Pancreas (tissue), 10 donors: ENCODE measurements at regions not wholly inside any gene's neighbourhood (a gene's known extent, or its start where the extent isn't known, plus 50 kb on each side); places are given as distances from the start of the nearest gene placed in this dataset.

ENCODE experiments used
- ATAC-seq, 4 donors: fragments of 200-7000 bp; cut with Tn5 transposase; one replicate each; pipeline versions ENCODE4 v1.8.0 to v1.9.1; 2020; ENCODE audit warnings: mild to moderate bottlenecking in 4 of 4, moderate library complexity in 4 of 4
- DNase-seq, 6 donors: peaks; one replicate each; pipeline ENCODE4 v3.0.0-alpha.2; 2020
- FAIRE-seq: peaks from 2 replicates; lab custom pipeline; 2012; peaks lifted over from hg19 to GRCh38; lab: Jason Lieb, UNC
- H3K27ac ChIP-seq, 4 donors: fragments of 200-600 bp; sonication (generic); 1 replicate in 3 of 4; 2 replicates in 1 of 4; pipeline versions ENCODE4 v1.5.0 to v1.8.0; 2020
- H3K27me3 ChIP-seq, 4 donors: fragments of 200-600 bp; one replicate each; pipeline ENCODE4 v1.8.0; 2021
- H3K36me3 ChIP-seq, 3 donors: fragments of 200-600 bp; sonication (generic) in 1 of 3; one replicate each; pipeline versions ENCODE4 v1.5.0 to v1.8.0; 2020 to 2021
- H3K4me1 ChIP-seq, 3 donors: fragments of 200-600 bp; one replicate each; pipeline ENCODE4 v1.8.0; 2021
- H3K4me3 ChIP-seq, 4 donors: fragments of 200-600 bp; sonication (generic) in 2 of 4; one replicate each; pipeline versions ENCODE4 v1.5.0 to v1.8.0; 2020 to 2021
- H3K9me3 ChIP-seq, 4 donors: fragments of 200-600 bp; one replicate each; pipeline ENCODE4 v1.8.0; 2021
- CTCF ChIP-seq, 4 donors: fragments of 200-600 bp; sonication (generic) in 3 of 4; IDR thresholded peaks; one replicate each; pipeline versions ENCODE4 v1.5.0 to v1.8.0; 2021; ENCODE audit warnings: antibody characterized with exemption in 4 of 4
- WGBS, 2 donors: extraction: QIAGEN DNeasy Blood & Tissue Kit; methylation state at CpG; one replicate each; pipeline ENCODE4 v1.1.7; 2013; 5-methylcytosine and 5-hydroxymethylcytosine counted together
- intact Hi-C, 3 donors: fragments of 100-400 bp; cut with DNase I; formaldehyde crosslinking; loops; one replicate each; pipeline versions ENCODE4 v1.11.1 to v1.14.2; 2022
- donor health status: healthy with polysubstance abuse.
- donor health status: DM: no; HTN: no; CAD: no; lungs with moderate emphysema.
- donor health status: DM: no; HTN: no; CAD: no.
- donor health status: control.
- donor health status: control.
- donor health status: Bipolar disorder and iron deficiency.
- donor health status: DM: yes; HTN: yes; CAD: no.
- donor health status: DM: no; HTN: no; CAD: no.
- donor health status: DM: no; HTN: no; CAD: no.
- donor health status: DM: yes; HTN: yes; CAD: no.

- Histone ChIP-seq H3K27ac (no peak overlapping the region), H3K9me3 (no peaks in the 10 kb centered on the region), H3K4me1 (no peaks in the 10 kb centered on the region), H3K27me3 (no peaks in the 10 kb centered on the region), H3K36me3 (no peaks in the 10 kb centered on the region), H3K4me3 (no peak overlapping the region)
- intact Hi-C loops: no loop called here
- DNase-seq (no peak), ATAC-seq (no peak), FAIRE-seq (no peak)
- no peak for TF ChIP-seq CTCF (IDR thresholded peaks at IDR 0.05)
- WGBS, 2 donors: 70 to 77% methylated on average over 2 of the region's 2 CpGs
Observed at GRCh38 chr2:153028626-153029025, 310.2 kb downstream of the ARL6IP6 start.

- FAIRE-seq (no peak), DNase-seq (no peak), ATAC-seq (no peak)
- no peak overlapping the region for H3K27ac ChIP-seq
- no peaks in the 10 kb centered on the region for H3K9me3 ChIP-seq
- WGBS, 2 donors: 63 to 68% methylated on average over 1 of the region's 1 CpG
- no peaks in the 10 kb centered on the region for H3K27me3 ChIP-seq
- H3K36me3 ChIP-seq: no peaks in the 10 kb centered on the region
- TF ChIP-seq CTCF (IDR thresholded peaks at IDR 0.05): no peak
- intact Hi-C loops: no loop called here
- H3K4me1 ChIP-seq: no peaks in the 10 kb centered on the region
- no peak overlapping the region for H3K4me3 ChIP-seq
Observed at GRCh38 chr2:153027533-153027932, 309.1 kb downstream of the ARL6IP6 start.

DNA sequence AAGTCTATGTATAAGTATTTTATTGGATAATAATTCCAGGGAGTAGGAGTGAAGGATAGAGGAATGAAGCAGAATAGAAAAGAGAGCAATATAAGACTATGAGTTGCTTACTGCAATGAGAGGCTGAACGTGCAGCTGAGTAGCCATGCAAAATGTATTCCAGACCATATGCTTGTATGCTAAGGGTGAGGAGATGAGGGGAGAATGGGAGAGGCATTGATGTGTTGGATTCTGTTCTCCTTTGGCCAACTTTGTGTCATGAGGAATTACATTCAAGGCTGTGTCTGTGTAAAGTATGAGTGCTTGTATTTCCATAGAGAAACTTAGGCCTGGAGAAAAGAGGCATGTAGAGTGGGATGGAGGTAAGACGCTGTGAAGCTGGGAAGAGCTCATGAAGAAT lies 301.8 kb downstream of the ARL6IP6 start:
- 47 to 66% methylated on average over 2 of the region's 2 CpGs for WGBS, 2 donors
- Histone ChIP-seq H3K4me3 (no peak overlapping the region), H3K27ac (no peak overlapping the region), H3K9me3 (no peaks in the 10 kb centered on the region), H3K4me1 (no peaks in the 10 kb centered on the region), H3K27me3 (no peaks in the 10 kb centered on the region), H3K36me3 (no peaks in the 10 kb centered on the region)
- TF ChIP-seq CTCF (IDR thresholded peaks at IDR 0.05): no peak
- DNase-seq: no peak
- intact Hi-C loops: no loop called here
- ATAC-seq: no peak
- FAIRE-seq: no peak

- TF ChIP-seq CTCF (IDR thresholded peaks at IDR 0.05): no peak
- ATAC-seq: no peak
- no peak for FAIRE-seq
- 24 to 36% methylated on average over 5 of the region's 5 CpGs for WGBS, 2 donors
- Histone ChIP-seq H3K4me1 (no peaks in the 10 kb centered on the region), H3K9me3 (no peaks in the 10 kb centered on the region), H3K27ac (no peak overlapping the region), H3K36me3 (no peaks in the 10 kb centered on the region), H3K4me3 (no peak overlapping the region), H3K27me3 (no peaks in the 10 kb centered on the region)
- DNase-seq: no peak
- intact Hi-C loops: no loop called here
Observed at GRCh38 chr2:153005071-153005730, 286.8 kb downstream of the ARL6IP6 start.

DNA sequence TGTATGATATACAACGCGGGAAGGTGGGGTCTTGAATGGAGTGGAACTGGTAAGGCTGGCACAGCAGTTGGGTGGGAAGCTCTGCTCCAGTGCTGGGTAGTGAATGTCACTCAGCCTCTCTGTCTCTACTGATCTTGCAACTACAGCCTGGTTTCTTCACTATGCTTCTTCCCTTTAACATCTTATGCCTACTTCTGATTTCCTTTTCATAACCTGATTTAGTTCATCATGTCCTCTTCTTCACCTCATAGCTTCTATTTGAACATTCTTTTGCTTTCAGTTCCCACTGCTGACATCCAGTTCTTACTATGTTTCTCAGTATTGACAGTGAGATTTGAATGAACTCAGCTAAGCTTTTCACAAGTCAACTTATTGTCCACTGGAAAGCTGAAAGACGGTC lies 286.2 kb downstream of the ARL6IP6 start:
- Histone ChIP-seq H3K4me1 (no peaks in the 10 kb centered on the region), H3K27ac (no peak overlapping the region), H3K9me3 (no peaks in the 10 kb centered on the region), H3K27me3 (no peaks in the 10 kb centered on the region), H3K4me3 (no peak overlapping the region), H3K36me3 (no peaks in the 10 kb centered on the region)
- no peak for FAIRE-seq
- intact Hi-C loops: no loop called here
- ATAC-seq: no peak
- no peak for TF ChIP-seq CTCF (IDR thresholded peaks at IDR 0.05)
- DNase-seq: no peak
- WGBS, 2 donors: 77 to 80% methylated on average over 3 of the region's 3 CpGs
